Upper lobe of right lung (tissue), 1 donor: ENCODE measurements at regions not wholly inside any gene's neighbourhood (a gene's known extent, or its start where the extent isn't known, plus 50 kb on each side); places are given as distances from the start of the nearest gene placed in this dataset.

Experiments
- ATAC-seq: fragments of 200-7000 bp; cut with Tn5 transposase; one replicate; pipeline ENCODE4 v1.9.1; 2020; ENCODE audit warnings: mild to moderate bottlenecking, moderate library complexity
- DNase-seq: peaks from one replicate; pipeline ENCODE4 v3.0.0-alpha.2; 2020
- H3K27ac ChIP-seq: fragments of 200-600 bp; one replicate; pipeline ENCODE4 v1.8.0; 2022
- H3K27me3 ChIP-seq: fragments of 200-600 bp; one replicate; pipeline ENCODE4 v1.8.0; 2022; ENCODE audit warnings: mild to moderate bottlenecking
- H3K36me3 ChIP-seq: fragments of 200-600 bp; one replicate; pipeline ENCODE4 v1.8.0; 2022
- H3K4me1 ChIP-seq: fragments of 200-600 bp; one replicate; pipeline ENCODE4 v1.8.0; 2022
- H3K4me3 ChIP-seq: fragments of 200-600 bp; one replicate; pipeline ENCODE4 v1.8.0; 2022; ENCODE audit warnings: mild to moderate bottlenecking
- H3K9me3 ChIP-seq: fragments of 200-600 bp; one replicate; pipeline ENCODE4 v1.8.0; 2022
- CTCF ChIP-seq: fragments of 200-600 bp; IDR thresholded peaks from one replicate; pipeline ENCODE4 v1.8.0; 2022; ENCODE audit warnings: antibody characterized with exemption
- intact Hi-C: fragments of 100-400 bp; cut with DNase I; formaldehyde crosslinking; loops from one replicate; pipeline ENCODE4 v1.11.0; 2022
- donor health status: DM: no; HTN: yes; CAD: no; lungs with severe emphysema.

GRCh38 chrX:91079342-91080114, 355.1 kb upstream of the PABPC5 start:
- H3K4me3 ChIP-seq: no peak overlapping the region
- ATAC-seq (no peak), DNase-seq (no peak)
- H3K27ac ChIP-seq: no peak overlapping the region
- TF ChIP-seq CTCF: no peak
- no peaks in the 10 kb centered on the region for H3K4me1 ChIP-seq
- H3K9me3 ChIP-seq: no peaks in the 10 kb centered on the region
- intact Hi-C loops: no loop called here
- H3K36me3 ChIP-seq: no peaks in the 10 kb centered on the region
- no peaks in the 10 kb centered on the region for H3K27me3 ChIP-seq

- ATAC-seq (no peak), DNase-seq (no peak)
- no peaks in the 10 kb centered on the region for H3K4me1 ChIP-seq
- no peak for TF ChIP-seq CTCF
- no peak overlapping the region for H3K4me3 ChIP-seq
- intact Hi-C loops: no loop called here
- H3K27ac ChIP-seq: no peak overlapping the region
- H3K27me3 ChIP-seq: no peaks in the 10 kb centered on the region
- H3K9me3 ChIP-seq: no peaks in the 10 kb centered on the region
- H3K36me3 ChIP-seq: no peaks in the 10 kb centered on the region
These were observed 353.8 kb upstream of the PABPC5 start for GRCh38 chrX:91080822-91081221.

- no peak overlapping the region for H3K27ac ChIP-seq
- no peak for TF ChIP-seq CTCF
- H3K4me1 ChIP-seq: no peaks in the 10 kb centered on the region
- intact Hi-C loops: no loop called here
- DNase-seq (no peak), ATAC-seq (no peak)
- no peak overlapping the region for H3K4me3 ChIP-seq
- no peaks in the 10 kb centered on the region for H3K9me3 ChIP-seq
- H3K36me3 ChIP-seq: no peaks in the 10 kb centered on the region
- H3K27me3 ChIP-seq: no peaks in the 10 kb centered on the region
These were observed 352.8 kb upstream of the PABPC5 start for GRCh38 chrX:91081873-91082272.

- no peaks in the 10 kb centered on the region for H3K27me3 ChIP-seq
- ATAC-seq (no peak), DNase-seq (no peak)
- H3K9me3 ChIP-seq: no peaks in the 10 kb centered on the region
- H3K4me1 ChIP-seq: no peaks in the 10 kb centered on the region
- H3K4me3 ChIP-seq: no peak overlapping the region
- intact Hi-C loops: no loop called here
- H3K36me3 ChIP-seq: no peaks in the 10 kb centered on the region
- TF ChIP-seq CTCF: no peak
- H3K27ac ChIP-seq: no peak overlapping the region
These were observed 325.9 kb upstream of the PABPC5 start for GRCh38 chrX:91108761-91109160.

GRCh38 chrX:91122151-91122694, 312.4 kb upstream of the PABPC5 start:
- Histone ChIP-seq H3K9me3 (no peaks in the 10 kb centered on the region), H3K4me3 (no peak overlapping the region), H3K27ac (no peak overlapping the region), H3K27me3 (no peaks in the 10 kb centered on the region), H3K4me1 (no peaks in the 10 kb centered on the region), H3K36me3 (no peaks in the 10 kb centered on the region)
- ATAC-seq: no peak
- no peak for TF ChIP-seq CTCF
- no peak for DNase-seq
- intact Hi-C loops: no loop called here
